Activated CD4-positive, alpha-beta memory T cell treated with anti-CD3 and anti-CD28 coated beads for 36 hours (primary cell): ENCODE measurements at regions not wholly inside any gene's neighbourhood (a gene's known extent, or its start where the extent isn't known, plus 50 kb on each side); places are given as distances from the start of the nearest gene placed in this dataset.
"Not testable (repeated sequence)": the region's sequence is repeated elsewhere in the genome, so short reads cannot be mapped to it uniquely, and the experiment has no call there.

ENCODE experiments used
- CTCF ChIA-PET: fragments of 350-600 bp; sonication (Branson Sonifier 250); formaldehyde crosslinking; loops from one replicate; lab custom pipeline; 2021; ENCODE audit warnings: antibody characterized with exemption, inconsistent platforms; lab: Charles Lee
- POLR2A ChIA-PET: fragments of 350-600 bp; sonication (Branson Sonifier 250); formaldehyde crosslinking; loops from one replicate; lab custom pipeline; 2021; ENCODE audit warnings: antibody characterized with exemption; lab: Charles Lee
- DNase-seq: peaks from one replicate; pipeline ENCODE4 v3.0.0-alpha.2; 2020
- H3K27ac Mint-ChIP-seq: one replicate; pipeline ENCODE4 v1.8.0; 2021; ENCODE audit warnings: mixed read lengths
- H3K27me3 Mint-ChIP-seq: one replicate; pipeline ENCODE4 v1.8.0; 2021; ENCODE audit warnings: mixed read lengths
- H3K36me3 Mint-ChIP-seq: one replicate; pipeline ENCODE4 v1.8.0; 2021; ENCODE audit warnings: mixed read lengths
- H3K4me1 Mint-ChIP-seq: one replicate; pipeline ENCODE4 v1.8.0; 2021; ENCODE audit warnings: low read depth, mixed read lengths
- H3K4me3 Mint-ChIP-seq: one replicate; pipeline ENCODE4 v1.8.0; 2021; ENCODE audit warnings: mild to moderate bottlenecking, mixed read lengths
- H3K9me3 Mint-ChIP-seq: one replicate; pipeline ENCODE4 v1.8.0; 2021; ENCODE audit warnings: mixed read lengths
- intact Hi-C: fragments of 100-400 bp; cut with micrococcal nuclease; formaldehyde crosslinking; loops from one replicate; pipeline ENCODE4 v1.15.1; 2023

DNA sequence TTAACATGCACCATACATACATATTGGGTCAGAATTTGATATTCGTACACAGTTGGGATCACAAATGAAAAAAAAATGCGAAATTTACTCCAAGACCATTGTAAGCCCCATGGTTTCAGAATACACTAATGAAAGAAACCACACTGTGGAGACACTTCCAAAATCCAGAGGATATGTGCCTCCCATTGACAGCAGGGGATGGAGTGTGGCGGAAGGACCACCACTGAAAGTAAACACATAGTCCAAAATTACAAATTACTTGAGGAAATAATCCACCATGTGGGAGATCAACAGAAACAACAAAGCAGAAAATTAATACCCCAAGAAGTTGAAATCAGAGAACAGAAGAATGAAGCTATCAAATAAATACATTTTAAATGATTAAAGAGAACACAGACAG is 291.6 kb upstream of the PAPPA start:
- no peak for DNase-seq
- no peaks in the 10 kb centered on the region for H3K36me3 Mint-ChIP-seq
- no peaks in the 10 kb centered on the region for H3K9me3 Mint-ChIP-seq

DNA sequence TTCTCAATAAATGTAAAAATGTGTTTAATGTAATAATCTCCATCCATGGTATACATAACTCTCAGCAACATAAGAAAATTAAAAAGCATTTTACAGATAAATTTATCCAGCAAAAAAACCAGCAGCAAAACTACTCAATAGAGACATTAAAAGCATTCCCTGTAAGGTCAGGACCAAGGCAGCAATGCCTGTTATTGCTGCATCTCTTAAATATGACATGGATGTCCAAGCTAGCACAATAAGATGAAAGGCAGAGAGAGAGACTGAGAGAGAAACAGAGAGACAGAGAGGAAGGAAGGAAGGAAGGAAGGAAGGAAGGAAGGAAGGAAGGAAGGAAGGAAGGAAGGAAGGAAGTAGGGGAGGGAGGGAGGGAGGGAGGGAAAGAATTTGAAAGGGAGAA is 289.0 kb upstream of the PAPPA start:
- H3K9me3 Mint-ChIP-seq = no peaks in the 10 kb centered on the region
- no peak overlapping the region for H3K4me3 Mint-ChIP-seq
- no peaks in the 10 kb centered on the region for H3K27me3 Mint-ChIP-seq
- POLR2A ChIA-PET = no interaction called here
- CTCF ChIA-PET = no interaction called here
- H3K4me1 Mint-ChIP-seq = no peaks in the 10 kb centered on the region
- no peak for DNase-seq
- H3K27ac Mint-ChIP-seq = no peak overlapping the region
- intact Hi-C loops = no loop called here
- no peaks in the 10 kb centered on the region for H3K36me3 Mint-ChIP-seq

More for the DNA sequence above, 291.6 kb upstream of the PAPPA start:
- intact Hi-C loops = no loop called here
- ChIA-PET CTCF (no interaction called here), POLR2A (no interaction called here)
- H3K27ac Mint-ChIP-seq = no peak overlapping the region
- H3K4me1 Mint-ChIP-seq = no peaks in the 10 kb centered on the region
- H3K4me3 Mint-ChIP-seq = no peak overlapping the region
- H3K27me3 Mint-ChIP-seq = no peaks in the 10 kb centered on the region

DNA sequence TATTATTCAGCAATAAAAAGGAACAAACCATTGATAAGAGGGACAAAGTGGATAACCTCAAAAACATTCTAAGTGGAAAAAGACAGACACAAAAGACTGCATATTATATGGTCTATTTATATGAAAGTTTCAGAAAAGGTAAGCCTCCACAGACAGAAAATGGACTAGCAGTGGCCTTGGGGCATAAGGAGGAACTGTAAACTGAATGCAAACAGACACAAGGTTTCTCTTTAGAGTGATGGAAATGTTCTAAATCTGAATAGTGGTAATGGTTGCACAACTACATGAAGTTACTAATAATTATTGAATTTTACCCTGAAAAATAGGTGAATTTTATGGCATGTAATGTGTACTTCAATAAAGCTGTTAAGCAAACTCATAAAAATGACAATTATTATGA is 286.3 kb upstream of the PAPPA start:
- Mint-ChIP-seq H3K27me3 (no peaks in the 10 kb centered on the region), H3K9me3 (no peaks in the 10 kb centered on the region), H3K36me3 (no peaks in the 10 kb centered on the region), H3K4me3 (no peak overlapping the region), H3K4me1 (no peaks in the 10 kb centered on the region), H3K27ac (no peak overlapping the region)
- intact Hi-C loops = no loop called here
- no peak for DNase-seq
- CTCF ChIA-PET = no interaction called here
- POLR2A ChIA-PET = no interaction called here

DNA sequence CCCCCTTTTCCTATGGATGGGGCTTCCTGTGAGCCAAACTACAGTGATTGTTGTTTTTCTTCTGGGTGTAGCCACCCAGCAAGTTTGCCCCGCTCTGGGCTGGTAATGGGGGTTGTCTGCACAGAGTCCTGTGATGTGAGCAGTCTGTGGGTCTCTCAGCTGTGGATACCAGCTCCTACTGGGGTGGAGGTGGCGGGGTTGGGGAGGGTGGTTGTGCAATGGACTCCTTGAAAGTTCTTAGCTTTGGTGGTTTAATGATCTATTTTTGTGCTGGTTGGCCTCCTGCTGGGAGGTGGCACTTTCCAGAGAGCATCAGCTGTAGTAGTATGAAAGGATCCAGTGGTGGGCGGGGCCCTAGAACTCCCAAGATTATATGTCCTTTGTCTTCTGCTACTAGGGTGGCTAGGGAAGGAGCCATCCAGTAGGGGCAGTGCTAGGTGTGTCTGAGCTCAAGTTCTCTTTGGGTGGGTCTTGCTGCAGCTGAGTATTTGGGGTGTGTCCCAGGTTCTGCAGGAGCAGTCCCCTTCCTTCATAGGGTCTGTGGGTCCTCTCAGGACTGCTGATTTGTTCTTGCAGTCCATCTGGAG is 275.6 kb upstream of the PAPPA start:
- CTCF ChIA-PET = no interaction called here
- DNase-seq = no peak
- H3K27ac Mint-ChIP-seq = no peak overlapping the region
- no peaks in the 10 kb centered on the region for H3K27me3 Mint-ChIP-seq
- no peaks in the 10 kb centered on the region for H3K4me1 Mint-ChIP-seq
- H3K9me3 Mint-ChIP-seq = no peaks in the 10 kb centered on the region
- POLR2A ChIA-PET = no interaction called here
- intact Hi-C loops = no loop called here
- H3K4me3 Mint-ChIP-seq = no peak overlapping the region
- H3K36me3 Mint-ChIP-seq = no peaks in the 10 kb centered on the region

DNA sequence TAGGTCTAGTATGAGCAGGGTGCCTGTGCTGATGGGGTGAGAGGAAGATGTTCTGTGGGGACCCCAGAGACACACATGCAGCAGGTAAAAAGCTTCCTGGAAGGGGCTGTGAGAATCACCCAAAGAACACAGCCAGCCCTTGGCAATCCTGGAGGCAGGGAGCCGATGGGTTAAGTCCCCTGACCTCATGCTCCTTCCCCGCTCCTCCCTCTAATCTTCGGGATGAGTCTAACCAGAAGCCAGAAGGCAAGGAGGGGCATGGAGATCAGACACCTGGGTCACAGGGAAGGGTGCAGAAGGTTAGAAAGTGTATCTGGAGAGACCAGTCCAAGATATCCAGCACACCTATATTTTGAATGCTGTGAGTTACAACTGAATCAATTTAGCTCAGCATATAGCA is 274.1 kb upstream of the PAPPA start:
- Mint-ChIP-seq H3K4me1 (no peaks in the 10 kb centered on the region), H3K27me3 (no peaks in the 10 kb centered on the region), H3K9me3 (no peaks in the 10 kb centered on the region), H3K27ac (no peak overlapping the region), H3K36me3 (no peaks in the 10 kb centered on the region), H3K4me3 (no peak overlapping the region)
- POLR2A ChIA-PET = no interaction called here
- no peak for DNase-seq
- CTCF ChIA-PET = no interaction called here
- intact Hi-C loops = no loop called here

DNA sequence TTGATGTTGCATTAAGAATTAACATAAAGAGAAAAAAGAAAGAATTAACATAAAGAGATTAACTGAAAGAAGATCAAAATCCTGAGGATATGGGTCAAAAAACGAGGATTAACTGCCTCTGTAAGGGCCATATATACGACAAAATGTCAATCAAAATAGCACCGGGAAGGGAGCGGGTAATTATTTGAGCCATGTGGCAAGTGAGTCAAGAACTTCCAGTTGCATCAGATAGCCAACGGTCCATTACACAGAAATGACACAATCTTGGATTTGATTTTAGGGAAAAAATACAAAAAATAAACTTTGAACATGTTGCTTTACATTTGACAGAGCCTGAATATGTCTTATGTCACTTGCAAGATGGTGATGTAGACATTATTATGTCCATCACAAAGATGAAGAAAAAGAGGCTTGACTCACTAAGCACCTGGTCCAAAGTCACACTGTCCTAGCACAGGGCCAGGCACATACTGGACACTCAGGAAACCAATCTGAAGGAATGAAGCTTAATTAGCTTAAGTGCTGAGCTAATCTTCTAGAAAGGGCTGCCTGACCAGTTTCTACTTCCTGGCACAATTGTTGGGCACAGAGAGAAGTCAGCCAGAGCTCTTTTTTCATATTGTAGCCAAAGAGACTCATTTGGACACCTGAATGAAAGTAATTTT is 273.2 kb upstream of the PAPPA start:
- H3K27me3 Mint-ChIP-seq = no peaks in the 10 kb centered on the region
- DNase-seq = no peak
- H3K27ac Mint-ChIP-seq = no peak overlapping the region
- POLR2A ChIA-PET = no interaction called here
- no peaks in the 10 kb centered on the region for H3K9me3 Mint-ChIP-seq
- CTCF ChIA-PET = no interaction called here
- H3K4me1 Mint-ChIP-seq = no peaks in the 10 kb centered on the region
- intact Hi-C loops = no loop called here
- H3K36me3 Mint-ChIP-seq = no peaks in the 10 kb centered on the region
- H3K4me3 Mint-ChIP-seq = no peak overlapping the region

DNA sequence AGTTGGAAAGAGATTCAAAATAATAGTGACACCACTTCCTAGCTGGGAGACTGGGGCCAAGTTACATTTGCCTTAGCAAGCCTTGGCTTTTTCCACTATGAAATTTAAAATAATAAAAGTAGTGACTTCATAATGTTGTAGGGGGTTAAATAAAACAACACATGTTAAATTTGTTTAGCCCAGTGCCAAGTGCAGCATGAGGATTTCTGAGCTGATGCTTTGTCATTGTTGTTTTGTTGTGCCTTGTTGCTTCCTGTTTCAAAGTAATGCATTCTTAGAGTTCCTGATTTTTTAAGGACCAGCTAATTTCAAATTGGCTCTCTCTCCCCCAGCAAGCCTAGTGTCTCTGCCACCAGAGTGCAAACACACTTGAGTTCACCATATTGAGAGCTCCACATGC is 270.7 kb upstream of the PAPPA start:
- no peaks in the 10 kb centered on the region for H3K4me1 Mint-ChIP-seq
- H3K27ac Mint-ChIP-seq = no peak overlapping the region
- H3K36me3 Mint-ChIP-seq = no peaks in the 10 kb centered on the region
- ChIA-PET CTCF (no interaction called here), POLR2A (no interaction called here)
- no peak for DNase-seq
- intact Hi-C loops = no loop called here
- no peaks in the 10 kb centered on the region for H3K9me3 Mint-ChIP-seq
- no peak overlapping the region for H3K4me3 Mint-ChIP-seq
- no peaks in the 10 kb centered on the region for H3K27me3 Mint-ChIP-seq

DNA sequence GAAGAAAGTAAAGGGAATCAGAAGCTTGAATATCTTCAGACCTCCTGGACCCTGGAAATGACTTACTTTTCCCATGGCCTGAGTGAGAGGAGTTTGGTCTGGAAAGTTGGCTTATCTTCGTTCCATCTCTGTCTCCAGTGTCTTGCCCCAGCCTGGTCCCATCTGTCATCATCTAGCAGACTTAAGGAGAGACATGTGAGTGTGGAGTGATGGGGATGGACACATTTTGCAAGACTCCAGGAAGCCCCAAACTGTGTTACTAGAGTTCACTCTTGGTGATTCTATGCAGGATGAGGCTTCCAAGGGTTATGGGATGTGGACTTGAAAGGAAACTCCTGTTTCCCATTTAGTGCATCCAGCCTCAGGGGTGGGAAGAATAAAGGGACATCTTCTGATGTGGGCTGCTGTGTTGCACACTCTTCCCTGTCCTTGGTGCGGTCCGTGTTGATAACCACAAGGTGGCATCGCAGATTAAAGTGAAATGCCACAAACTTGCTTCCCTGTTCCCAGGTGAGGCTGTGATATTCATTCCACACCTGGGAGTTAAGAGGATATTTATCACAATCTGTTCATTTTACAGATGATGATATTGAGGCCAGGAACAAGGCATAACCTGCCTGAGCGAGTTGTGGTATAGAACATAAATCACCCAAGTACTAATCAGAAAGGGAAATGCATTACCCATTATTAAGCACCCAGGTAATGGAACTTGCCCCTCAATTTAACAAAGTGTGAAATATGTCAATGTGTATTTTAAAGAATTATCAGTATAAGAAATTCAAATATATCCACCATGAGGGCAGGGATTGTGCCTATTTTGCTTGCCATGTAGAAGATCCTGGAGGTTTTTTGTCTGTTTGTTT is 269.9 kb upstream of the PAPPA start:
- H3K36me3 Mint-ChIP-seq = no peaks in the 10 kb centered on the region
- H3K4me3 Mint-ChIP-seq = no peak overlapping the region
- no peak overlapping the region for H3K27ac Mint-ChIP-seq
- ChIA-PET CTCF (no interaction called here), POLR2A (no interaction called here)
- peak; percentile 8 for DNase-seq
- H3K27me3 Mint-ChIP-seq = no peaks in the 10 kb centered on the region
- no peaks in the 10 kb centered on the region for H3K9me3 Mint-ChIP-seq
- intact Hi-C loops = no loop called here
- H3K4me1 Mint-ChIP-seq = no peaks in the 10 kb centered on the region

DNA sequence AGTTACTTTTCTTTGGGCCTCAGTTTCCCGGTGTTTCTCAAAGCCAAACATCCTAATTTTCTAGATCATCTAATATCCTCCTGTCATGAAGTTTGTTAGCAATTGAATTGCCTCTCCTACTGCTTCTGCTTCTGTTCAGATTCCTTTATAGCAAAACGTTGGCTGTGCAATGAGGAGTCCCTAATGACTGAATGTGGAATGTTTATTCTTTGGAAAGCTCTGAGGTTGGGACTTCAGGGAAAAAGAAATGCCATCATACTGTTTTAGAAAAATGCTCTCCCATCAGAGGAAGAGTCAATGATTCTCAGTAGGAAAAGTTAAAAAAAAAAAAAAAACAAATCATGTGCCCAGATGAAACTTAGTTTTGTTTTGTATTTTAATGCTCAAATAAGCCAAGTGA is 268.7 kb upstream of the PAPPA start:
- H3K27me3 Mint-ChIP-seq = no peaks in the 10 kb centered on the region
- DNase-seq = no peak
- no peak overlapping the region for H3K4me3 Mint-ChIP-seq
- ChIA-PET POLR2A (no interaction called here), CTCF (no interaction called here)
- H3K36me3 Mint-ChIP-seq = no peaks in the 10 kb centered on the region
- no peak overlapping the region for H3K27ac Mint-ChIP-seq
- no peaks in the 10 kb centered on the region for H3K4me1 Mint-ChIP-seq
- no peaks in the 10 kb centered on the region for H3K9me3 Mint-ChIP-seq
- intact Hi-C loops = no loop called here

DNA sequence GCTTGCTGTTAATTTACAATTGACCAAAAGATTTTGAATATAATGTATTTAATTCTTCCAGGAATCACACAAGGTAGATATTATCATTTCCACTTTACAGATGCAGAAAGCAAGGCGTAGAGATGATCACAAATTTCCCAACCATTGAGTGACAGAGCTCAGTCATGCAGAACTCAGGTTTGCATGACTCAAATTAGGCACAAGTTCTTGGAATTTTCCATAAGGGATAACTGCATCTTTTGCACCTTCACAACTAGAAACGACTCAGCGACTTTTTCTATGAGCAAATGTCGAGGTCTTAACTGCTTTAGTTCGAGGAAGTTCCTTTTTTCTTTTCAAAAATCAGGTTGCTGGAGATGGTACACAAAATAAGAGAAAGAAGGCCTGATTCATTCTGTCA is 265.5 kb upstream of the PAPPA start:
- Mint-ChIP-seq H3K4me1 (no peaks in the 10 kb centered on the region), H3K36me3 (no peaks in the 10 kb centered on the region), H3K27ac (no peak overlapping the region), H3K9me3 (no peaks in the 10 kb centered on the region), H3K27me3 (no peaks in the 10 kb centered on the region), H3K4me3 (no peak overlapping the region)
- no peak for DNase-seq
- ChIA-PET CTCF (no interaction called here), POLR2A (no interaction called here)
- intact Hi-C loops = no loop called here

DNA sequence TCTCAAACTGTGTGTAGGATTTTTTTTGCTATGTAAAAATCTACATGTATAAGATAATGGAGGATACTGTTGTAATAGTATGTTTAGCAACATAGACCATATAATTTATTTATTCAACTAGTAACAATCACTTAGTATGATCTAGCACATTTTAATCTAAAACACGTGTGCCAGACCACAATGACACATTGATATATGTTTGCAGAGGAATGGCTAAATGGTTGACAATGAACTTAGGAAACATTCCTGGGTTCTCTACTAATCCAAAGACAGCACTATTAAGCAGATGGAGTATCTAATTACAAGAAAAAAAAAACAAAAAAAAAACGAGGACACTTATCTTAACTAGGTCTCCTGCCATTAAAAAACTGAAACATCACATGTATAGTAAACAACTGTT is 261.7 kb upstream of the PAPPA start:
- no peak overlapping the region for H3K27ac Mint-ChIP-seq
- DNase-seq = no peak
- no peaks in the 10 kb centered on the region for H3K36me3 Mint-ChIP-seq
- no peak overlapping the region for H3K4me3 Mint-ChIP-seq
- ChIA-PET POLR2A (no interaction called here), CTCF (no interaction called here)
- no peaks in the 10 kb centered on the region for H3K27me3 Mint-ChIP-seq
- intact Hi-C loops = no loop called here
- no peaks in the 10 kb centered on the region for H3K9me3 Mint-ChIP-seq
- no peaks in the 10 kb centered on the region for H3K4me1 Mint-ChIP-seq

DNA sequence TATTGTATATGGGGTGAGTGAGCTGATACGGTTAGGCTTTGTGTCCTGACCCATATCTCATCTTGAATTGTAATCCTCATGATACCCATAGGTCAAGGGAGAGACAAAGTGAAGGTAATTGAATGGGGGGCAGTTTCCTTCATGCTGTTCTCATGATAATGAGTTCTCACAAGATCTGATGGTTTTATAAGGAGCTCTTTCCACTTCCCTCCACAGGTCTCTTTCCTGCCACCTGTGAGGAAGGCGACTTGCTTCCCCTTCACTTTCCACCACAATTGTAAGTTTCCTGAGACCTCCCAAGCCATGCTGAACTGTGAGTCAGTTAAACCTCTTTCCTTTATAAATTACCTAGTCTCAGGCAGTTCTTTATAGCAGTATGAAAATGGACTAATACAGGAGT is 255.1 kb upstream of the PAPPA start:
- H3K4me1 Mint-ChIP-seq, intact Hi-C loops, CTCF ChIA-PET, DNase-seq, H3K4me3 Mint-ChIP-seq, H3K9me3 Mint-ChIP-seq, H3K27me3 Mint-ChIP-seq, H3K36me3 Mint-ChIP-seq, H3K27ac Mint-ChIP-seq, POLR2A ChIA-PET: not testable (repeated sequence)

DNA sequence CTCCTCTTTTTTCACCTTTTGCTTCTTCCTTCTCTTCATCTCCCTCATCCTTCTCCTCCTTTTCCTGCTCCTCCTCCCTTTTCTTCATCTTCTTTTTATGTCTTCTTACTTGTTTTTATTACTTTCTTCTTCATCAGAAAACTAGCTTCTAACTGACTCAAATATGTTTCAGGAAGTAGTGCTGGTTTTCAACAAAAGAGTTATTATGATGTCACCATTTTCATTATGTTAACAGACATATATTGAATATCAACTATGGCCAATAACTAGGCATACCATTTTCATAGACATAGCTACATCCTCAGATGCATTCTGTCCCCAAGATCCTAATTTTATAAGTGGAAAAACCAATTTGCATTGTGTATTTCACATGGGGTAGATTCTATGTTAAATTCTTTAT is 252.9 kb upstream of the PAPPA start:
- H3K9me3 Mint-ChIP-seq = no peaks in the 10 kb centered on the region
- H3K27me3 Mint-ChIP-seq = no peaks in the 10 kb centered on the region
- intact Hi-C loops = no loop called here
- no peak overlapping the region for H3K4me3 Mint-ChIP-seq
- H3K4me1 Mint-ChIP-seq = no peaks in the 10 kb centered on the region
- no peaks in the 10 kb centered on the region for H3K36me3 Mint-ChIP-seq
- H3K27ac Mint-ChIP-seq = no peak overlapping the region
- ChIA-PET POLR2A (no interaction called here), CTCF (no interaction called here)
- no peak for DNase-seq
